LNCaP clone FGC (cell line): ENCODE measurements at regions not wholly inside any gene's neighbourhood (a gene's known extent, or its start where the extent isn't known, plus 50 kb on each side); places are given as distances from the start of the nearest gene placed in this dataset.

Experiments
- DNase-seq: peaks from one replicate; pipeline ENCODE4 v3.0.0-alpha.2; 2011; ENCODE audit warnings: low read depth
- H3K4me3 ChIP-seq: 2 replicates; pipeline ENCODE4 v1.5.1; 2011; ENCODE audit warnings: mild to moderate bottlenecking, low read depth, low read length, control low read depth
- CTCF ChIP-seq: IDR thresholded peaks from 2 replicates; pipeline ENCODE4 v1.5.1; 2012; ENCODE audit warnings: mild to moderate bottlenecking; ENCODE audit not compliant: control insufficient read depth, insufficient read depth; ENCODE audit errors: extremely low read depth

DNA sequence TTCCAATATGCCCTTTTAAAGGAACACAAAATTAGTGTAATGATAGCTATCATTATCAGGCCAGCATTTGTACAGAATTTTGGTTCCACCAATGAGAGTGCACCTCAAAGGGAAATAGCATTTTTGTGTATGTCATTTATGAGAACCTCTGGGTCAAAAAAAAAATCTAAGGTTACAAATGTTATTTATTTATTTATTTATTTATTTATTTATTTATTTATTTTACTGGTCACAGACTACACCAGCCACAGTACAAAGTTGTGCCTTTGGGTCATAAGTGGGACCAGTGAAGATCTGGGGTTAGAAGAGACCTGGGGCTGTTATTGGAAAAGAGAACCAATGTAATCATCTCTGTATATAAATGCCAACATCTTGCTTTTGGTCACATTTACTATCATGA is 523.9 kb downstream of the CETN3 start:
- no peak for DNase-seq
- H3K4me3 ChIP-seq, result no peak overlapping the region
- TF ChIP-seq CTCF, result no peak

GRCh38 chr5:89883967-89884366 is 525.6 kb downstream of the CETN3 start:
- DNase-seq, result no peak
- no peak for TF ChIP-seq CTCF
- no peak overlapping the region for H3K4me3 ChIP-seq

DNA sequence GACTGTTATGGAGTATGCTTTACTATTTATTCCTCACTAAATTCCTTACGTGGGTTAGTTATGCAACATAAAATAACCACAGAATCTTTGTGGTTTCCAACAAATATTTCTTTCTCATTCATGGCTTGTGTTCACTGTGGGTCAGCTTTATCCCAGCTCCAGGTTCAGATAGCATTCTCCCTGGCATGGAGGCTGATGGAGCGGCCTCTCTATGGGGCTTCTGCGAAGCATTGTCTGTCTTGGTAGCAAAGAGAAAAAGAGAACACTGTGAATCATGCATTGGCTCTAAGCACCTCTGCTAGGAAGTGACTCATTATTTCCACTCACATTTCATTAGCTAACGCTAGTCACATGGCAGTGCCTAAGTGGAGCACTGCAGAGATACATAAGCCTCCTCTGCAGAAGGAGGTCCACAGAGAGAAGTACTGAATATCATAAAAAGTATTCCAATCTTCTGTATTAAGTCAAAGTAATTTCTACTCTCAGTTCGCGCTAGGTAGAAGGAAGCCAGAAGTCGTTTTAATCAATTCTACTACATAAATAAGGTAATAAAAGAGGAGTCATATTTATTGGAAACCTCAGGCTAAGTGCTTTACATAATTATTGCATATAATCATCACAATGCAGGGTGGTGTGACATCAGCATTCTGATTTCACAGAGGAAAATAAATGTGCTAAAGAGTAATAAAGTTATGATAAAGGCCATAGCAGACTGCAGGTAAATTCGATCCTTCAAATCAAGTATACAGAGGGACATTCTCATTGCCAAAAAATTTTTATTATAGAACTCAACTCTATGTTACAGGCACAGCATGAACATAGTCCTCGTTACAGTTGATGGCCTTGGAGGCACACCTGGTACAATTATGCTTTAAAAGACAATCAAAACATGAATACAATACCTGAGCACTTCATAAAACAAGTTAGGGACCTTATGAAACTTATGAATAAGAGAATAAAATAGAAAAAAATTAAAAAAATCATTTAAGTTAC is 531.1 kb downstream of the CETN3 start:
- no peak for TF ChIP-seq CTCF

GRCh38 chr5:89871906-89872305 is 537.6 kb downstream of the CETN3 start:
- no peak overlapping the region for H3K4me3 ChIP-seq
- TF ChIP-seq CTCF, result no peak
- DNase-seq, result no peak

More for the DNA sequence above, 531.1 kb downstream of the CETN3 start:
- DNase-seq, result no peak
- H3K4me3 ChIP-seq, result no peak overlapping the region

DNA sequence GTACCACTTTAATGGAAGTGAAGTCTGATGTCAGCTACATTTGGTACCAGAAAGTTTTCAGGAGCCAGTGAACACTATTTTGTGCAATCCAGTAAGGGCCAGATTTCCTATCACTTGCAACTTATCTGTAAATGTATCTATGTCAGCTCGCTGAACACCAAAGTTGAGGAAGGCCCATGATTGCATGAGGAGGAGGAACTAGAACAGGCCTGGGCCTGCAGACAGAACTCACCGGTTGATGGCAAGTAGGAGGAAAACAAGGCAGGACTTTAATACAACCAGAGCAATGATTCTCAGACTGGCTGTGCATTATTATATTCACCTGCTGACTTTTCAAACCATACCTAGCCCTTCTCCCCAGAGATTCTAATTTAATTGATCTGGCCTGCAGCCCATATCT is 540.2 kb downstream of the CETN3 start:
- H3K4me3 ChIP-seq, result no peak overlapping the region
- no peak for TF ChIP-seq CTCF
- no peak for DNase-seq

DNA sequence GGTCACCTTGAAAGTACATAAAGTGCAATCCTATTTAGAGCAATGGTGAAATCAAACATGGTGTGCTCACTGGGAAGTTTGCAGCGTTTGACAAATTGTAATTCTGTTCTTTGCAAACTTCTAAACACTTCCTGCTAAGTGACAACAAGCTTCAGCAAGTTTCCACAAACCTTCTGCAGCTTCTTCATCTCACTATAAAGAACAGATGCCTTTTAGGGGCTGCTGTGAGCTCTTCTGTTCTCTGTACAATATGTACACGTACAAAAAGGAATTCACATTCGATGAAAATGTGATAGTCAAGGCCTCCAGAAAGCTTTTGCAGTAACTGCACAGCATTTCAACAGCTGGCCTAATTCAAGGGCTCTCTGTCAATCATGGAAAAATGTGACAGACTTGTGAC is 543.1 kb downstream of the CETN3 start:
- DNase-seq, result no peak
- no peak for TF ChIP-seq CTCF
- no peak overlapping the region for H3K4me3 ChIP-seq

DNA sequence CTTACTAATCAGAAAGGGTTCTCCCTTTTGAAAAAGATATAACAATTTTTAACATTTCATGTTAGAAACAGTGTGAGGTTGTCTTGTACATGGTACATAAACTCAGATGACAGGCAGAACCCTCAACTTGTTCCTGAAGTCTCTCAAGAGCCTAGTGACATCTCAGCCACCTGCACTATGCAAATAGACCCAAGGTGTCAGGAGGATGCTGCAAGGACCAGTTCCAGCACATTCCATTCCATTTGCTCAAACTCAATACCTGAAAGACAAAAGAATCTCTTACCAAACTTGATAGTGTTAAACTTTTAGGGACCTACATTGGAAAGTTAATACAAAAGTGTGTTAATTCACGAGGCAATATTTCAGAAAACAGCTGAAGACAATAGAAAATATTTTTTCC is 544.6 kb downstream of the CETN3 start:
- no peak for DNase-seq
- no peak overlapping the region for H3K4me3 ChIP-seq
- no peak for TF ChIP-seq CTCF
